ENCODE measurements at regions not wholly inside any gene's neighbourhood (a gene's known extent, or its start where the extent isn't known, plus 50 kb on each side); places are given as distances from the start of the nearest gene placed in this dataset.

DNA sequence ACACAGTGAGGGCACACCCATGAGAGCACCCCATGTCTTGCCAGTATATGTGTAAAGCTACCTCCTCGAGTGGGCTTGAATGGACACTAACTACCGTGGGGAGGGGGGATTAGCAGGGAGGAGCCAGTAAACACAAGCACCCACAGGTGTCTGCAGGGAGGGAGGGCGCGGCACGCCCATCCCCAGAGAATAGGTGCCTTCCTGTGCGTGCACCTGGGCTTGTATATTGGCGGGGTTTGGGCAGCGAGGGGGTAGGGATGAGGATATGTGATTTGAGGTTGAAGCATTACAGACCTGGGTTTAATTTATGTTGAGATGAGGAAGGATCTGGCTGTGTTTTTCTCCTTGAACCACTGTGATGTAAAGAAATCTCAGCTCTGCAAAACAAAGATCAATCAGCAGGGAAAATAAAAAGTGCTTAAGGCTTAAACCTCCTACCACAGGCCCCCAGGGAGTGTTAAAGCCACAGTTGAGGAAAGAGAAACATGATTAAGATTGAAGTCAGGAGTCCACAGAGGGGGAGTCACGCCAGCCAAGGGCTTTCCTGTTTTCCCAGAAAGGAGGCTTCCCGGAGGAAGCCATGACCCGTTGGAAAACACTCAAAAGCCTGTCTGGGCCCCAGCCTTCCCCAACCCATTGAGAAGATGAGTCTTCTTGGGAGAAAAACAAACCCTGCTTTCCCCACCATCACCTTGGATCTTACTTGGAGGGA, 80.0 kb downstream of the CAMK2N1 start:
- TF ChIP-seq, protein P1, sequence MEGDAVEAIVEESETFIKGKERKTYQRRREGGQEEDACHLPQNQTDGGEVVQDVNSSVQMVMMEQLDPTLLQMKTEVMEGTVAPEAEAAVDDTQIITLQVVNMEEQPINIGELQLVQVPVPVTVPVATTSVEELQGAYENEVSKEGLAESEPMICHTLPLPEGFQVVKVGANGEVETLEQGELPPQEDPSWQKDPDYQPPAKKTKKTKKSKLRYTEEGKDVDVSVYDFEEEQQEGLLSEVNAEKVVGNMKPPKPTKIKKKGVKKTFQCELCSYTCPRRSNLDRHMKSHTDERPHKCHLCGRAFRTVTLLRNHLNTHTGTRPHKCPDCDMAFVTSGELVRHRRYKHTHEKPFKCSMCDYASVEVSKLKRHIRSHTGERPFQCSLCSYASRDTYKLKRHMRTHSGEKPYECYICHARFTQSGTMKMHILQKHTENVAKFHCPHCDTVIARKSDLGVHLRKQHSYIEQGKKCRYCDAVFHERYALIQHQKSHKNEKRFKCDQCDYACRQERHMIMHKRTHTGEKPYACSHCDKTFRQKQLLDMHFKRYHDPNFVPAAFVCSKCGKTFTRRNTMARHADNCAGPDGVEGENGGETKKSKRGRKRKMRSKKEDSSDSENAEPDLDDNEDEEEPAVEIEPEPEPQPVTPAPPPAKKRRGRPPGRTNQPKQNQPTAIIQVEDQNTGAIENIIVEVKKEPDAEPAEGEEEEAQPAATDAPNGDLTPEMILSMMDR (conservative IDR thresholded peaks at IDR 0.05 in 1 of 2, IDR thresholded peaks at IDR 0.05 in 1 of 2; ENCODE audit: low read depth in 1 of 2, low read length in 2 of 2): no peak
- no peak for TF ChIP-seq EZH2 (IDR thresholded peaks at IDR 0.05; ENCODE audit: low read length, missing control alignments)

All from fibroblast of lung (primary cell).